ENCODE measurements at regions not wholly inside any gene's neighbourhood (a gene's known extent, or its start where the extent isn't known, plus 50 kb on each side); places are given as distances from the start of the nearest gene placed in this dataset.
"Not testable (repeated sequence)": the region's sequence is repeated elsewhere in the genome, so short reads cannot be mapped to it uniquely, and the experiment has no call there.

DNA sequence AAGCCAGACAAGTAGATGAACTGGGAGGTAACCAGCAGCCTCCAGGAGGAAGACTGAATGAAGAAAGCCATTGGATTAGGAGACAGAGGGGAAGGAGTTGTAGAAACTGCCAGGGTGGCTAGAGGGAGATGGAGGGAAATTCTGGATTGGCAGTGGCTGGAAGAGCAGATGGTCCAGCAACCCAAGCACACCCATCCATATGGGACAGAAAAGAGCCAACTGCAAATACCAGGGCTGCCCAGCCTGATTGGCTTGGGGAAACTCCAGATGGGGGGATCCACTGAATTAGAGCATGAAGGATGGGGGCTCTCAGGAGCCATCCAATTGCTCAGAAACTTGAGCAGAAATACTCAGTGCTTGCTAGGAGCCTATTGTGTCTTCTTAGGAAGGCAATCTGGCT is 173.5 kb upstream of the EPB41L3 start:
- no peak for DNase-seq

GRCh38 chr18:5710676-5711075 is 166.9 kb upstream of the EPB41L3 start:
- DNase-seq = no peak

DNA sequence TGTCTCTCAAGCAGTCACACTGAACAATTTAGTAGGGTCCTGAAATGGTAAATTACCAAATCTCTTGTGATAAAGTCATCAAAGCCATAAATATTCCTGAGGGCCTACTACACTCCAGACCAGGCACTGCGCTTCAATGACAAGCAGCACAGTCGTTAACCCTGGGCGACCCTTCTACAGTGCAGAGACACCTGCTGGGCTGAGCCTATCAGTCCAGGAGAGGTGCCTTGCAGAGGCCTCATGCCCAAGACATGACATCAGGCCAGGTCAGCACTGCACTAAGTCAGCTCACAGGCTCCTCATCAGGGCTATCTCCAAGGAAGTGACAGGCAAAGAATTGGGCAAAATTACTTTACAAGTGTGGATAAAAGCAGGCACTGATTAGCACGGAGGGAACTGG is 166.4 kb upstream of the EPB41L3 start:
- DNase-seq = no peak

DNA sequence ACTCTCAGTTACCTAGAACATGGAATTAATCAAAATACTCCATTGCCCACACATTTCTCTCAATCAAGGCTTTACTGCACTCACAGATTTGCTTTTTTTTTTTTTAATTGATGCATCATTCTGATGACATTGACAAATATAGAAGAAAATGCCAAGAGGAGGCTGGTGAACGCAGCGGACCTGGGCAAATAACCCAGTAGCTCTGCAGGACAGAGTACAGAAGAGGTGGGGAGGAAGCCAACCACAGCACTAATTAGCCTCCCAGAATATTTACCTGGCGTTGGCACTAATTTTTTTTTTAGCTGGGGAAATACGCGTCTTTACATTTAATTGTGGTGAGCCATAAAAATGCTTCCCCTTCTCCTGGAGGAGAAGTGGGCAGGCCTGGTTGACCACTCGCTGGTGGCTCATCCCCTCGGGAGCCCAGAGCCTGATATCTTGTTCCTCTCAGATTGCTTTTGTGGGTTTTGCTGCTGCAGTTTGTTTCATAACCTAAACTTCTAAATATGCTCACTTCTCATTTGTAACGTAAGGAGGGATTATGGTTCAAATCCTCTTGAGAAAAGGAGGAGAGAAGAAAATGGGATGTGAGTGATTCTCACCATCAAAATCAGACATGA is 165.8 kb upstream of the EPB41L3 start:
- DNase-seq = no peak

GRCh38 chr18:5707586-5707985 is 163.8 kb upstream of the EPB41L3 start:
- no peak for DNase-seq

GRCh38 chr18:5705393-5705792 is 161.6 kb upstream of the EPB41L3 start:
- no peak for DNase-seq

- DNase-seq = no peak
Observed at GRCh38 chr18:5704847-5705246, 161.1 kb upstream of the EPB41L3 start.

DNA sequence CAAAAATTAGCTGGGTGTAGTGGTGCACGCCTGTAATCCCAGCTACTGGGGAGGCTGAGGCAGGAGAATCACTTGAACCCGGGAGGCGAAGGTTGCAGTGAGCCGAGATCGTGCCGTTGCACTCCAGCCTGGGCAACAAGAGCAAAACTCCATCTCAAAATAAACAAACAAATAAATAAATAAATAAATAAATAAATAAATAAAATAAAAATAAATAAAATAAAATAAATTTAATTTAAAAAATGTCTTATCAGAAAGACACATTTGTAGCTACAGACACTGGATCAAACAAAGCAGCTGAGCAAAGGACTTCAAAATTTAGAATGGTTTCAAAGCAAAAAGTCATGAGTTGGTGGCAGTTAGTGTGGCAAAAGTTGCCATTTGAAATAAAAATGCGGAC is 158.2 kb upstream of the EPB41L3 start:
- DNase-seq = not testable (repeated sequence)

DNA sequence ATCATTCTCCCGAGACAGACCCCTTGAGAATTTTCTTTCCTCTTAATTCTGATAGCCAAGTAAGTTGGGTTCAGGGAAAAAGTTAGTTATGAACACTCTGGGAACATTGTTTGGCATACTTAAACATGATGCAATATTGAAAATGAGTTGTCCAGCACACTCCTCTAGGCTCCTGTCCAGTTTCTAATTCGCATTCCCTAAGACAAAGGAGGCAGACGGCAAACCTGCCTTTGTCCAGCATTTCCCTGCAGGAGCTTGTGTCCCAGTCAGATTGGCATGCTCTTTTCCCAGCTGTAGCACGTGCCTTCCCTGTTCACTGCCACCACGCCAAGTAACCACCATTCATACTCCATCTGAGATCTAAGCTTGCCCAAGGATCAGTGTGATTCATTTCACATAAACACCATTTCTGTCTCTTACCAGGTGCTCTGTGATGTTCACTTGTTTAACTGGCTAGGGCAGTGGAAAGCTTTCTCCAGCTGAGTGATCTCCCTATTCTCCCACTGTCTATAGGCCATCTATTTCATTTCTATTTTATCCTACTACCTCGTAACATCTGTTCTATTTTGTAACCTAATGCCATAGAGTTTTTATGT is 150.0 kb upstream of the EPB41L3 start:
- no peak for DNase-seq

- DNase-seq = no peak
Observed at GRCh38 chr18:5678779-5679406, 135.1 kb upstream of the EPB41L3 start.

GRCh38 chr18:5678278-5678677 is 134.5 kb upstream of the EPB41L3 start:
- DNase-seq = no peak

GRCh38 chr18:5673616-5674015 is 129.8 kb upstream of the EPB41L3 start:
- DNase-seq = no peak

- no peak for DNase-seq
Observed at GRCh38 chr18:5669585-5669984, 125.8 kb upstream of the EPB41L3 start.

- no peak for DNase-seq
Observed at GRCh38 chr18:5668087-5668715, 124.4 kb upstream of the EPB41L3 start.

GRCh38 chr18:5667356-5667755 is 123.6 kb upstream of the EPB41L3 start:
- no peak for DNase-seq

GRCh38 chr18:5662586-5663090 is 118.8 kb upstream of the EPB41L3 start:
- no peak for DNase-seq

DNA sequence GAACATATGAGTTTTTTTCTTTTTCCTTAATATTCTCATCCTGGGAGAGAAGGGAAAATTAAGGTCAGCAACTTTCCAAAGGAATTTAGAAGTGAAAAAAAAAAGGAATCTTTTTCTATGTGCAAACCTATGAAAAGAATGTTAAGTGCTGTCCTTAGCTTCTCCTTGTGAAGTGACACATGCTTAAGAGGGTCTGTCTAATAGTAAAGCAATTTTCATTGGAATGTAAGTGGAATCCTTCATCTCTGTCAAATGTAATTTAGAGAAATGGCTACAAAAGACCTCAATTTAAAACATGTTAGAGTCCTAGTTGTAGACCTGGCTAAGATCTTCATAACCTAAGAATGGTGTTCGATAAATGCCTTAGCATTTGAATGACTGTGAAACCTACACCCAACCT is 117.4 kb upstream of the EPB41L3 start:
- DNase-seq = no peak

- DNase-seq = no peak
Observed at GRCh38 chr18:5653802-5654201, 110.0 kb upstream of the EPB41L3 start.

- no peak for DNase-seq
Observed at GRCh38 chr18:5651736-5652135, 107.9 kb upstream of the EPB41L3 start.

- no peak for DNase-seq
Observed at GRCh38 chr18:5649439-5649838, 105.6 kb upstream of the EPB41L3 start.

DNA sequence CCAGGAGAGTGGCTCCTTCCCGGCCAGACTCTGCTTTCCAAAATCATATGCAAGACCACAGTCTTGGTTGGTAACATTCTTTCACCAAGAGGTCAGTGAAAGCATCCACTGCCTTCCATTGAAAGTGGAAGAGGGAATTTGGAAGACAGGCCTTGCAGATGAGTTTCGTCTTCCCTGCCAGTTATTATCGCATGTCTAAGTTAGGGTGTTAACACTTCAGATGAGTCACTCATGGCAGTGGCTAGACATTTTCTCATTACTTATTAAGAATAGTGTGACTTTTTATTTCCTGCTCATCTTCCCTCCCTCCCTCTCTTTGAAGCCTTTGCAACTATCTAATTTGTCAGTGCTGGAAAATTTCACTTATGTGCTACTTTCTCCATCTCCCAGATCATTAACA is 102.9 kb upstream of the EPB41L3 start:
- peak; percentile 23 for DNase-seq

- DNase-seq = no peak
Observed at GRCh38 chr18:5643288-5643687, 99.5 kb upstream of the EPB41L3 start.

- DNase-seq = no peak
Observed at GRCh38 chr18:5640939-5641338, 97.1 kb upstream of the EPB41L3 start.

- no peak for DNase-seq
Observed at GRCh38 chr18:5639131-5639530, 95.3 kb upstream of the EPB41L3 start.
